GM19099 (cell line): ENCODE measurements at regions not wholly inside any gene's neighbourhood (a gene's known extent, or its start where the extent isn't known, plus 50 kb on each side); places are given as distances from the start of the nearest gene placed in this dataset.

Source experiments
- POLR2A ChIP-seq: IDR thresholded peaks from 3 replicates; pipeline ENCODE4 v1.6.1; 2011; ENCODE audit warnings: low read depth; ENCODE audit not compliant: insufficient read length; ENCODE audit errors: extremely low read depth

GRCh38 chr11:115955803-115956202 is 451.6 kb upstream of the CADM1 start:
- no peak for TF ChIP-seq POLR2A

- no peak for TF ChIP-seq POLR2A
Observed at GRCh38 chr11:115950660-115951059, 446.4 kb upstream of the CADM1 start.

- TF ChIP-seq POLR2A = no peak
Observed at GRCh38 chr11:115944596-115944995, 440.4 kb upstream of the CADM1 start.

GRCh38 chr11:115942011-115942410 is 437.8 kb upstream of the CADM1 start:
- TF ChIP-seq POLR2A = no peak

- no peak for TF ChIP-seq POLR2A
Observed at GRCh38 chr11:115941481-115941993, 437.3 kb upstream of the CADM1 start.

- TF ChIP-seq POLR2A = no peak
Observed at GRCh38 chr11:115941044-115941443, 436.8 kb upstream of the CADM1 start.

GRCh38 chr11:115939731-115940421 is 435.7 kb upstream of the CADM1 start:
- TF ChIP-seq POLR2A = no peak

GRCh38 chr11:115939104-115939730 is 435.0 kb upstream of the CADM1 start:
- no peak for TF ChIP-seq POLR2A

- TF ChIP-seq POLR2A = no peak
Observed at GRCh38 chr11:115933564-115933963, 429.3 kb upstream of the CADM1 start.

GRCh38 chr11:115931548-115932083 is 427.4 kb upstream of the CADM1 start:
- no peak for TF ChIP-seq POLR2A

GRCh38 chr11:115930886-115931547 is 426.8 kb upstream of the CADM1 start:
- TF ChIP-seq POLR2A = no peak

- peak; percentile 36 for TF ChIP-seq POLR2A
Observed at GRCh38 chr11:115930291-115930690, 426.1 kb upstream of the CADM1 start.

GRCh38 chr11:115929618-115930129 is 425.5 kb upstream of the CADM1 start:
- peak; percentile 34 for TF ChIP-seq POLR2A

GRCh38 chr11:115928811-115929210 is 424.6 kb upstream of the CADM1 start:
- TF ChIP-seq POLR2A = no peak

- peak; percentile 26 for TF ChIP-seq POLR2A
Observed at GRCh38 chr11:115927823-115928329, 423.7 kb upstream of the CADM1 start.
